ENCODE measurements at regions not wholly inside any gene's neighbourhood (a gene's known extent, or its start where the extent isn't known, plus 50 kb on each side); places are given as distances from the start of the nearest gene placed in this dataset.
"Not testable (repeated sequence)": the region's sequence is repeated elsewhere in the genome, so short reads cannot be mapped to it uniquely, and the experiment has no call there.

- peaks cover 4% of the 10 kb centered on the region for H3K9me3 Mint-ChIP-seq
- peaks cover 3% of the 10 kb centered on the region for H3K27me3 Mint-ChIP-seq
- H3K4me3 Mint-ChIP-seq, result no peak overlapping the region
- no peak for TF ChIP-seq CTCF (conservative IDR thresholded peaks at IDR 0.05)
- no peak overlapping the region for H3K27ac Mint-ChIP-seq
- peaks cover 39% of the 10 kb centered on the region for H3K4me1 Mint-ChIP-seq (ENCODE audit: unreplicated experiment)
- H3K36me3 Mint-ChIP-seq, result no peaks in the 10 kb centered on the region
- DNase-seq (ENCODE audit: extremely low spot score, unreplicated experiment), result no peak
Measured at GRCh38 chr3:194058753-194059152, 77.2 kb upstream of the HES1 start.

GRCh38 chr3:194061421-194062030 is 74.4 kb upstream of the HES1 start:
- no peak for TF ChIP-seq CTCF (conservative IDR thresholded peaks at IDR 0.05)
- no peak for DNase-seq (ENCODE audit: extremely low spot score, unreplicated experiment)
- Mint-ChIP-seq H3K27ac (no peak overlapping the region), H3K27me3 (peaks cover 5% of the 10 kb centered on the region), H3K4me1 (ENCODE audit: unreplicated experiment) (peaks cover 53% of the 10 kb centered on the region), H3K36me3 (peaks cover 3% of the 10 kb centered on the region), H3K9me3 (peaks cover 7% of the 10 kb centered on the region), H3K4me3 (no peak overlapping the region)

GRCh38 chr3:194062830-194063229 is 73.1 kb upstream of the HES1 start:
- H3K36me3 Mint-ChIP-seq, result peaks cover 7% of the 10 kb centered on the region
- TF ChIP-seq CTCF (conservative IDR thresholded peaks at IDR 0.05), result no peak
- H3K27ac Mint-ChIP-seq, result no peak overlapping the region
- no peak overlapping the region for H3K4me3 Mint-ChIP-seq
- H3K9me3 Mint-ChIP-seq, result peaks cover 14% of the 10 kb centered on the region
- H3K4me1 Mint-ChIP-seq (ENCODE audit: unreplicated experiment), result peaks cover 44% of the 10 kb centered on the region
- peaks cover 4% of the 10 kb centered on the region for H3K27me3 Mint-ChIP-seq
- DNase-seq (ENCODE audit: extremely low spot score, unreplicated experiment), result no peak

- H3K36me3 Mint-ChIP-seq, result peaks cover 7% of the 10 kb centered on the region
- H3K4me1 Mint-ChIP-seq (ENCODE audit: unreplicated experiment), result peaks cover 44% of the 10 kb centered on the region
- H3K27ac Mint-ChIP-seq, result no peak overlapping the region
- peaks cover 4% of the 10 kb centered on the region for H3K27me3 Mint-ChIP-seq
- H3K4me3 Mint-ChIP-seq, result no peak overlapping the region
- TF ChIP-seq CTCF (conservative IDR thresholded peaks at IDR 0.05), result no peak
- DNase-seq (ENCODE audit: extremely low spot score, unreplicated experiment), result no peak
- H3K9me3 Mint-ChIP-seq, result peaks cover 25% of the 10 kb centered on the region
Measured at GRCh38 chr3:194064380-194065332, 71.3 kb upstream of the HES1 start.

GRCh38 chr3:194067327-194067726 is 68.6 kb upstream of the HES1 start:
- not testable (repeated sequence) for DNase-seq (ENCODE audit: extremely low spot score, unreplicated experiment); H3K27ac Mint-ChIP-seq; H3K27me3 Mint-ChIP-seq; H3K4me3 Mint-ChIP-seq; H3K36me3 Mint-ChIP-seq
- H3K4me1 Mint-ChIP-seq (ENCODE audit: unreplicated experiment), result peaks cover 39% of the 10 kb centered on the region
- H3K9me3 Mint-ChIP-seq, result peaks cover 25% of the 10 kb centered on the region

GRCh38 chr3:194067949-194068362 is 68.0 kb upstream of the HES1 start:
- DNase-seq (ENCODE audit: extremely low spot score, unreplicated experiment), result no peak
- TF ChIP-seq CTCF (conservative IDR thresholded peaks at IDR 0.05), result no peak
- Mint-ChIP-seq H3K27me3 (peaks cover 4% of the 10 kb centered on the region), H3K36me3 (peaks cover 7% of the 10 kb centered on the region), H3K4me3 (no peak overlapping the region), H3K9me3 (peaks cover 25% of the 10 kb centered on the region), H3K27ac (no peak overlapping the region), H3K4me1 (ENCODE audit: unreplicated experiment) (peaks cover 41% of the 10 kb centered on the region)
